PC-9 (cell line): ENCODE measurements at regions not wholly inside any gene's neighbourhood (a gene's known extent, or its start where the extent isn't known, plus 50 kb on each side); places are given as distances from the start of the nearest gene placed in this dataset.

ENCODE experiments used
- BruUV-seq: library from RNA; stranded (reverse); fragments of 400-500 nt; replicated peaks from 2 replicates; lab custom pipeline; 2021; lab: Mats Ljungman, UMichigan
- CTCF ChIA-PET: fragments of 300-600 bp; sonication (Branson Sonifier 250); formaldehyde crosslinking; loops from one replicate; lab custom pipeline; 2022; ENCODE audit warnings: antibody characterized with exemption; lab: Charles Lee
- POLR2A ChIA-PET: fragments of 300-600 bp; sonication (Branson Sonifier 250); formaldehyde crosslinking; loops from one replicate; lab custom pipeline; 2022; ENCODE audit warnings: antibody characterized with exemption; ENCODE audit not compliant: unreplicated experiment; lab: Charles Lee
- DNase-seq, 2 experiments: peaks; one replicate each; pipeline versions ENCODE4 v3.0.0 to v3.0.0-alpha.2; 2015 to 2022; ENCODE audit warnings: mixed read lengths in 1 of 2
- H2AFZ ChIP-seq: fragments of 200-600 bp; sonication (generic); 2 replicates; pipeline ENCODE4 v1.8.1; 2017; ENCODE audit warnings: antibody characterized with exemption
- H3F3A ChIP-seq: fragments of 200-600 bp; sonication (generic); 2 replicates; pipeline ENCODE4 v1.8.1; 2017; ENCODE audit warnings: antibody characterized with exemption, mild to moderate bottlenecking, low read depth; ENCODE audit not compliant: insufficient read depth
- H3K27ac ChIP-seq: fragments of 200-600 bp; sonication (generic); 2 replicates; pipeline ENCODE4 v1.6.1; 2016; ENCODE audit warnings: mixed run types
- H3K27me3 ChIP-seq: fragments of 200-600 bp; sonication (generic); 2 replicates; pipeline ENCODE4 v1.6.1; 2016; ENCODE audit warnings: low read depth, mixed run types; ENCODE audit not compliant: insufficient read depth
- H3K36me3 ChIP-seq: fragments of 200-600 bp; sonication (generic); 2 replicates; pipeline ENCODE4 v1.6.1; 2016; ENCODE audit warnings: low read depth, mixed run types
- H3K4me1 ChIP-seq: fragments of 200-600 bp; sonication (generic); replicated peaks from 2 replicates; pipeline ENCODE4 v1.6.1; 2016; ENCODE audit warnings: mixed run types; ENCODE audit not compliant: insufficient read depth
- H3K4me2 ChIP-seq: fragments of 200-600 bp; sonication (generic); 2 replicates; pipeline ENCODE4 v1.6.1; 2017; ENCODE audit warnings: mixed run types
- H3K4me3 ChIP-seq: fragments of 200-600 bp; sonication (generic); 2 replicates; pipeline ENCODE4 v1.6.1; 2016; ENCODE audit warnings: mixed run types
- H3K79me2 ChIP-seq: fragments of 200-600 bp; sonication (generic); 2 replicates; pipeline ENCODE4 v1.6.1; 2017; ENCODE audit warnings: low read depth, mixed run types
- H3K9me2 ChIP-seq: fragments of 200-600 bp; sonication (generic); 2 replicates; pipeline ENCODE4 v1.8.1; 2017; ENCODE audit warnings: mild to moderate bottlenecking; ENCODE audit not compliant: insufficient read depth
- H3K9me3 ChIP-seq: fragments of 200-600 bp; sonication (generic); 2 replicates; pipeline ENCODE4 v1.8.1; 2016; ENCODE audit warnings: low read depth; ENCODE audit not compliant: insufficient read depth
- H4K20me1 ChIP-seq: fragments of 200-600 bp; sonication (generic); 2 replicates; pipeline ENCODE4 v1.8.1; 2017; ENCODE audit not compliant: insufficient read depth
- CTCF ChIP-seq: fragments of 200-600 bp; sonication (generic); conservative IDR thresholded peaks from 2 replicates; pipeline ENCODE4 v1.6.1; 2017; ENCODE audit warnings: mixed run types, antibody characterized with exemption, mild to moderate bottlenecking, moderate library complexity
- EZH2 ChIP-seq: fragments of 200-600 bp; sonication (generic); IDR thresholded peaks from 2 replicates; pipeline ENCODE4 v1.8.0; 2017; ENCODE audit warnings: antibody characterized with exemption, low read depth
- intact Hi-C: fragments of 100-400 bp; cut with micrococcal nuclease; formaldehyde crosslinking; loops from one replicate; pipeline ENCODE4 v1.10.0; 2022; ENCODE audit not compliant: unreplicated experiment

- H3F3A ChIP-seq, result no peaks in the 10 kb centered on the region
- intact Hi-C loops, result no loop called here
- no peaks in the 10 kb centered on the region for H3K36me3 ChIP-seq
- H3K4me3 ChIP-seq, result no peak overlapping the region
- TF ChIP-seq EZH2 (no peak), CTCF (no peak)
- no peak overlapping the region for H3K4me2 ChIP-seq
- BruUV-seq, result no TSS peak
- no peaks in the 10 kb centered on the region for H3K9me2 ChIP-seq
- H4K20me1 ChIP-seq, result no peaks in the 10 kb centered on the region
- CTCF ChIA-PET, result no interaction called here
- H3K27me3 ChIP-seq, result no peaks in the 10 kb centered on the region
- no peak overlapping the region for H3K27ac ChIP-seq
- no peak overlapping the region for H2AFZ ChIP-seq
- POLR2A ChIA-PET, result no interaction called here
- H3K9me3 ChIP-seq, result no peaks in the 10 kb centered on the region
- H3K79me2 ChIP-seq, result no peaks in the 10 kb centered on the region
- no peaks in the 10 kb centered on the region for H3K4me1 ChIP-seq
- DNase-seq, result no peak
Measured at GRCh38 chr4:164313853-164314252, 440.1 kb upstream of the SMIM31 start.

- no peaks in the 10 kb centered on the region for H3K4me1 ChIP-seq
- no peaks in the 10 kb centered on the region for H3F3A ChIP-seq
- H3K9me2 ChIP-seq, result no peaks in the 10 kb centered on the region
- H3K4me3 ChIP-seq, result no peak overlapping the region
- no peaks in the 10 kb centered on the region for H3K36me3 ChIP-seq
- no peak for TF ChIP-seq CTCF
- TF ChIP-seq EZH2, result no peak
- no peaks in the 10 kb centered on the region for H3K79me2 ChIP-seq
- intact Hi-C loops, result no loop called here
- no TSS peak for BruUV-seq
- H3K27ac ChIP-seq, result no peak overlapping the region
- POLR2A ChIA-PET, result no interaction called here
- CTCF ChIA-PET, result no interaction called here
- H3K9me3 ChIP-seq, result no peaks in the 10 kb centered on the region
- DNase-seq, result no peak
- H3K4me2 ChIP-seq, result no peak overlapping the region
- H2AFZ ChIP-seq, result no peak overlapping the region
- H3K27me3 ChIP-seq, result no peaks in the 10 kb centered on the region
- H4K20me1 ChIP-seq, result no peaks in the 10 kb centered on the region
Measured at GRCh38 chr4:164318350-164318749, 435.6 kb upstream of the SMIM31 start.

GRCh38 chr4:164319688-164320087 is 434.2 kb upstream of the SMIM31 start:
- Histone ChIP-seq H3F3A (no peaks in the 10 kb centered on the region), H3K79me2 (no peaks in the 10 kb centered on the region), H4K20me1 (no peaks in the 10 kb centered on the region), H3K4me1 (no peaks in the 10 kb centered on the region), H3K36me3 (no peaks in the 10 kb centered on the region), H3K27me3 (no peaks in the 10 kb centered on the region), H3K4me2 (no peak overlapping the region), H3K9me3 (no peaks in the 10 kb centered on the region), H3K27ac (no peak overlapping the region), H3K9me2 (no peaks in the 10 kb centered on the region), H2AFZ (no peak overlapping the region), H3K4me3 (no peak overlapping the region)
- intact Hi-C loops, result no loop called here
- TF ChIP-seq CTCF (no peak), EZH2 (no peak)
- no peak for DNase-seq
- no TSS peak for BruUV-seq
- POLR2A ChIA-PET, result no interaction called here
- CTCF ChIA-PET, result no interaction called here
